GM23338 (cell line): ENCODE measurements at regions not wholly inside any gene's neighbourhood (a gene's known extent, or its start where the extent isn't known, plus 50 kb on each side); places are given as distances from the start of the nearest gene placed in this dataset.

ENCODE experiments used
- ATAC-seq: fragments of 200-7000 bp; cut with Tn5 transposase; 3 replicates; pipeline ENCODE4 v1.9.1; 2020
- DNase-seq: peaks from one replicate; pipeline ENCODE4 v3.0.0-alpha.2; 2015; ENCODE audit warnings: low spot score
- H2AFZ ChIP-seq: fragments of 200-600 bp; sonication (generic); 2 replicates; pipeline ENCODE4 v1.8.0; 2016; ENCODE audit warnings: antibody characterized with exemption, mild to moderate bottlenecking, moderate library complexity
- H3F3A ChIP-seq: fragments of 200-600 bp; sonication (generic); replicated peaks from 2 replicates; pipeline ENCODE4 v1.8.0; 2017; ENCODE audit warnings: antibody characterized with exemption, mixed run types, low read depth
- H3K27ac ChIP-seq: fragments of 200-600 bp; sonication (generic); 2 replicates; pipeline ENCODE4 v1.6.1; 2016; ENCODE audit warnings: low read depth
- H3K27me3 ChIP-seq: fragments of 200-600 bp; sonication (generic); 2 replicates; pipeline ENCODE4 v1.8.0; 2016; ENCODE audit warnings: mild to moderate bottlenecking, mixed run types, moderate library complexity; ENCODE audit not compliant: insufficient read depth
- H3K36me3 ChIP-seq: fragments of 200-600 bp; sonication (generic); 2 replicates; pipeline ENCODE4 v1.8.0; 2016; ENCODE audit warnings: mild to moderate bottlenecking; ENCODE audit not compliant: insufficient read depth
- H3K4me1 ChIP-seq: fragments of 200-600 bp; sonication (generic); 2 replicates; pipeline ENCODE4 v1.8.0; 2016; ENCODE audit warnings: mild to moderate bottlenecking, moderate library complexity; ENCODE audit not compliant: insufficient read depth
- H3K4me2 ChIP-seq: fragments of 200-600 bp; sonication (generic); 2 replicates; pipeline ENCODE4 v1.7.1; 2017; ENCODE audit warnings: mixed run types
- H3K4me3 ChIP-seq: fragments of 200-600 bp; sonication (generic); 2 replicates; pipeline ENCODE4 v1.6.1; 2016; ENCODE audit warnings: mixed run types
- H3K79me2 ChIP-seq: fragments of 200-600 bp; sonication (generic); replicated peaks from 2 replicates; pipeline ENCODE4 v1.8.0; 2017; ENCODE audit warnings: mild to moderate bottlenecking; ENCODE audit not compliant: insufficient read depth
- H3K9me2 ChIP-seq: fragments of 200-600 bp; sonication (generic); 2 replicates; pipeline ENCODE4 v1.8.0; 2017; ENCODE audit not compliant: insufficient read depth
- H4K20me1 ChIP-seq: fragments of 200-600 bp; sonication (generic); replicated peaks from 2 replicates; pipeline ENCODE4 v1.8.0; 2017; ENCODE audit warnings: mild to moderate bottlenecking; ENCODE audit not compliant: insufficient read depth
- H3K27ac Mint-ChIP-seq: 2 replicates; pipeline ENCODE4 v1.8.0; 2020; ENCODE audit warnings: inconsistent platforms, mild to moderate bottlenecking, moderate library complexity, mixed read lengths
- H3K27me3 Mint-ChIP-seq: 3 replicates; pipeline ENCODE4 v1.8.0; 2022; ENCODE audit warnings: low read depth, mild to moderate bottlenecking, moderate library complexity, mixed read lengths, inconsistent platforms; ENCODE audit not compliant: insufficient read depth, poor library complexity
- H3K36me3 Mint-ChIP-seq: 3 replicates; pipeline ENCODE4 v1.8.0; 2021; ENCODE audit warnings: low read depth, mild to moderate bottlenecking, inconsistent platforms, moderate library complexity, mixed read lengths
- H3K4me1 Mint-ChIP-seq: 3 replicates; pipeline ENCODE4 v1.8.0; 2020; ENCODE audit warnings: mild to moderate bottlenecking, inconsistent platforms, mixed read lengths
- H3K4me3 Mint-ChIP-seq: 3 replicates; pipeline ENCODE4 v1.8.0; 2021; ENCODE audit warnings: moderate library complexity, mild to moderate bottlenecking, inconsistent platforms, mixed read lengths
- H3K9me3 Mint-ChIP-seq: 3 replicates; pipeline ENCODE4 v1.8.0; 2020; ENCODE audit warnings: moderate library complexity, mild to moderate bottlenecking, inconsistent platforms, mixed read lengths
- CREB1 ChIP-seq: fragments of 250-450 bp; sonication (Bioruptor Pico); IDR thresholded peaks from 2 replicates; pipeline ENCODE4 v1.5.0; 2020; ENCODE audit warnings: low read depth, mild to moderate bottlenecking, moderate library complexity
- CTCF ChIP-seq, 2 experiments: fragments of 200-600 bp in 1 of 2; sonication (generic) in 1 of 2; conservative IDR thresholded peaks; 2 replicates each; pipeline versions ENCODE4 v1.5.1 to v1.6.1; 2016 to 2017; ENCODE audit warnings: antibody characterized with exemption in 2 of 2, low read depth in 2 of 2, mild to moderate bottlenecking in 2 of 2, moderate library complexity in 1 of 2
- ETS1 ChIP-seq: IDR thresholded peaks from 2 replicates; pipeline ENCODE4 v1.6.1; 2016; ENCODE audit warnings: antibody characterized with exemption
- EZH2 ChIP-seq: fragments of 200-600 bp; sonication (generic); IDR thresholded peaks from one replicate; pipeline ENCODE4 v1.8.0; 2017; ENCODE audit warnings: antibody characterized with exemption, mild to moderate bottlenecking, low read depth; ENCODE audit not compliant: unreplicated experiment
- EZH2phosphoT487 ChIP-seq: fragments of 200-600 bp; sonication (generic); IDR thresholded peaks from one replicate; pipeline ENCODE4 v1.8.1; 2018; ENCODE audit warnings: antibody characterized with exemption; ENCODE audit not compliant: unreplicated experiment
- JUNB ChIP-seq: IDR thresholded peaks from one replicate; pipeline ENCODE4 v1.6.1; 2016; ENCODE audit warnings: antibody characterized with exemption; ENCODE audit not compliant: unreplicated experiment
- NANOG ChIP-seq: IDR thresholded peaks from 2 replicates; pipeline ENCODE4 v1.6.1; 2016; ENCODE audit warnings: antibody characterized with exemption, borderline replicate concordance
- POLR2AphosphoS5 ChIP-seq: IDR thresholded peaks from 2 replicates; pipeline ENCODE4 v1.6.1; 2016; ENCODE audit warnings: antibody characterized with exemption, low read depth
- STAT1 ChIP-seq: IDR thresholded peaks from one replicate; pipeline ENCODE4 v1.6.1; 2016; ENCODE audit warnings: antibody characterized with exemption; ENCODE audit not compliant: unreplicated experiment
- ZNF114 ChIP-seq: fragments of 250-450 bp; sonication (Bioruptor Pico); IDR thresholded peaks from 2 replicates; pipeline ENCODE4 v1.5.0; 2020; ENCODE audit warnings: mild to moderate bottlenecking, moderate library complexity
- ZNF331 ChIP-seq: fragments of 250-450 bp; sonication (Bioruptor Pico); IDR thresholded peaks from 2 replicates; pipeline ENCODE4 v1.5.0; 2020; ENCODE audit warnings: low read depth, mild to moderate bottlenecking, moderate library complexity
- ZNF462 ChIP-seq: fragments of 250-450 bp; sonication (Bioruptor Pico); IDR thresholded peaks from 2 replicates; pipeline ENCODE4 v1.5.0; 2020; ENCODE audit warnings: mild to moderate bottlenecking, moderate library complexity

GRCh38 chr21:20545454-20545853 lies 452.8 kb upstream of the NCAM2 start (continued):
- TF ChIP-seq ZNF462 (CRISPR knock-in tag) (no peak), EZH2 (no peak), POLR2AphosphoS5 (no peak), CTCF (conservative IDR thresholded peaks at IDR 0.05; ENCODE audit: low read depth in 2 of 2) (no peak), EZH2phosphoT487 (no peak), STAT1 (no peak), ZNF331 (CRISPR knock-in tag) (no peak), CREB1 (CRISPR knock-in tag) (no peak), ZNF114 (CRISPR knock-in tag) (no peak)

- H3K4me3 Mint-ChIP-seq: no peak overlapping the region
- ATAC-seq: no peak
- no peaks in the 10 kb centered on the region for H3F3A ChIP-seq
- TF ChIP-seq CTCF (conservative IDR thresholded peaks at IDR 0.05; ENCODE audit: low read depth in 2 of 2) (no peak), EZH2 (no peak), ZNF331 (CRISPR knock-in tag) (no peak), ETS1 (no peak), EZH2phosphoT487 (no peak), POLR2AphosphoS5 (no peak), STAT1 (no peak), ZNF114 (CRISPR knock-in tag) (no peak), JUNB (no peak), NANOG (no peak), CREB1 (CRISPR knock-in tag) (no peak)
Measured at GRCh38 chr21:20551939-20552338, 446.3 kb upstream of the NCAM2 start.

More at GRCh38 chr21:20551939-20552338, 446.3 kb upstream of the NCAM2 start:
- Mint-ChIP-seq H3K36me3 (no peaks in the 10 kb centered on the region), H3K9me3 (no peaks in the 10 kb centered on the region), H3K27me3 (no peaks in the 10 kb centered on the region), H3K4me1 (no peaks in the 10 kb centered on the region), H3K27ac (no peak overlapping the region)
- Histone ChIP-seq H4K20me1 (no peaks in the 10 kb centered on the region), H3K36me3 (no peaks in the 10 kb centered on the region), H3K9me2 (no peaks in the 10 kb centered on the region), H3K4me2 (no peak overlapping the region), H3K27ac (no peak overlapping the region), H3K27me3 (no peaks in the 10 kb centered on the region), H3K4me3 (no peak overlapping the region), H3K79me2 (no peaks in the 10 kb centered on the region), H3K4me1 (no peaks in the 10 kb centered on the region), H2AFZ (no peak overlapping the region; the same call in 1 of the 2 replicates)
- no peak for DNase-seq
